Kasumi-1 (cell line): ENCODE measurements at regions not wholly inside any gene's neighbourhood (a gene's known extent, or its start where the extent isn't known, plus 50 kb on each side); places are given as distances from the start of the nearest gene placed in this dataset.
"Not testable (repeated sequence)": the region's sequence is repeated elsewhere in the genome, so short reads cannot be mapped to it uniquely, and the experiment has no call there.

Experiments used
- DNase-seq, 2 experiments: peaks; one replicate each; lab custom pipeline; 2025; lab: John Stamatoyannopoulos, UW

DNA sequence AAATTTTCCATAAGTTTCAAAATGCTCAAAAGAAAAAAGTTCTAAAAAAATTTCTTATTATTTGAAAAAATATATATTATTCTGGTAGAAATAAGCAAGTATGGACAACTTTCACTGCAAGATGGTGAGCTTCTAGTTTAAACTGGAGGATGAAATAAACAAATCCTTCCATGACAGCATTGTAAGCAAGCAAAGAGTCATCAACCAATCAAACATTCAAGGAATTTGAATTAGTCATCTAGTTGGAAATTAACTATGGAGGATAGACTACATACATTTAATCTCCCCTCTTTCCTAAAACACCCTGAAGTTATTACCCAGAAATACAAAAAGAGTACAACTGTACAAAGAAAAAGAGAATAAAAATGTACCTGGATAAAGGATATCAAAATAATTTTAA lies 51.0 kb upstream of the IRX5 start:
- DNase-seq = no peak

GRCh38 chr16:54878301-54878700 lies 52.4 kb upstream of the IRX5 start:
- no peak for DNase-seq

- no peak for DNase-seq
Measured at GRCh38 chr16:54875443-54875842, 55.2 kb upstream of the IRX5 start.

- not testable (repeated sequence) for DNase-seq
Measured at GRCh38 chr16:54873716-54874373, 56.8 kb upstream of the IRX5 start.

DNA sequence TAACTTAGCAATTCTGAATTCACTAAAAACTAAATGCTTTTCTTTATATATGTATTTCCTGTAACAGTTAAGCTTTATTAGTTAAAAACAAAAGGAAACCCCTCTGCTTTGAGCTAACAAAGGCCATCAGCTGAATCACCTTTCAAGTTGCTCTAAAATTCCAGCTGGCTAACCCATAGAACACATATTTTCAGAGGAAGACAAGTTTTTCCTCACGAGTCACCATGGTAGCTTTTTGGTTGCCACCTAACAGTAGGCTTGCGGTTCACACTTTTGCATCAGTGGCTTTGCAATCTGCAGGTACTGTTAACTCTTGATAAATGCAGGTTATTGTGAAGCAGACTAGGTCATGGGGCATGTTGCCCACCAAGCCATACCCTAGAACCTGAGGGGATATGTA lies 57.6 kb upstream of the IRX5 start:
- no peak for DNase-seq

DNA sequence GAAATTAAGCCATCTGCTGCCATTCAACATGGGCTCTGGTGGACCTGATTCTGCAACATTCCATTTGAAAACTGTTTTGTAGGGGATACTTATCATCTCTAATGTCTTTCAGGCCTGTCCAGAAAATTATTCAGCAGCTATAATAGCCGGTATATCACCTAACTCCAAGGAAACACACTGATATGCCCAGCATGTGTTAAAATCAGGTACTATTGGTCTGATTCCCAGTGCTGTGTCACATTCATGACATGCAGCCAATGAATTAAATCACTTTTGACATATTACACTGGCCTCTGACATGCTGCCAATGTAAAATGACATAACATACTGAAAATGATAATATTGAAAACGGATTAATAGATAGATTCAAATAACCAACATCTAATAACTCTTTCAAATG lies 60.5 kb upstream of the IRX5 start:
- DNase-seq = no peak

- no peak for DNase-seq
Measured at GRCh38 chr16:54867302-54867832, 63.3 kb upstream of the IRX5 start.

DNA sequence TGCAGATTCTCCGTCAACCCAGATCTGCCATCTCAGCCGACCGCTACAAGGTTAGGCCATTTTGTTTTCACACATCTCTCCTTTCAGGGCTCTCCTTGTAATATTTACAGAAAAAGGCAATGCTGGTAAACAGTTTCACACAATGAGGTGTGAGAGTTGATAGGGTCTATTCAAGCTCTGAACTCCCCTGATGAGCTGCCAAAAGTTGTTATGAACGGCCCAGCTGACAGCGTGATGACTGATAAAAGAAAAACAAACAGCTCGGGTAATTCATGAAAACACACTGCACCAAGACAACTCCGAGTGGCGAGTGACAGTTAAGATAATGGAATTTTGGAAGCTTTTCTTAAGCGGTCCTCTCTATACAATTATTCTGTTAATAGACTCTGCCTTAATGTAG lies 68.1 kb upstream of the IRX5 start:
- DNase-seq = no peak

- no peak for DNase-seq
Measured at GRCh38 chr16:54856871-54857270, 73.8 kb upstream of the IRX5 start.

DNA sequence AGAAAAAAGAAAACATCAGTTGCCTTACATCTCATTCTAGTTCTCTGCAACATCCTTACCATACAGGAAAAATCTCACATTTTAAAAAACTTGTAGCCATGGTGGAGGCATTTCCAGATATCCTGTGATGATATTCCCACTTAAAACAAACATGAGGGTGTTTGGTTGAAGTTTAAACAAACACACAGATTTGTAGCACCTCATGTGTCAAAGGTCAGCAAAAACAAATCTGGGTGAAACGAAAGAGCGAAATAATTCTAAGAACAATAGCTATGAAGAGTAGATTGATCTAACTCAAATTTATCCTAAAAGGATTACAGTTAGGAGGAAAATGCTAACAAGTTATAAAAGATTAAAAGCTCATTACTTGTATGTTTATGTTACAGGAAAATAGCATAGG lies 83.1 kb upstream of the IRX5 start:
- DNase-seq = no peak

DNA sequence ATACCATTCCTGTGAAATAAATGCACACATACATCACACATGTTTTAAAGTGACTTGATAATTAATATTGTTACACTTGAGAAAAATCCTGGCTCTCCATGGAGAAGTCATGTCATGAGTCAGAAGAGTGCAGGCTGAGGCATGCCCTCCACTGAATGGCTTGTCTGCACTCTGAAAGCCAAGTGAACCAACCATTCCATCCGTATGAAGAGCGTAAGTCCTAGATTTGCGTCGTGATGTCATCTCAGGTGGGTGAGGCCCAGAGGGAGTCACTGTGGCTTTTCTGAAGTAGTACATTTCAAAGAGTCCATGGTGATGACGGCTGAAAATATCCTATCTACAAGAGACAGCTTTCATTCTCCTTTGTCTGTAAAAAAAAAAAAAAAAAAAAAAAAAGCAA lies 83.5 kb upstream of the IRX5 start:
- no peak for DNase-seq

DNA sequence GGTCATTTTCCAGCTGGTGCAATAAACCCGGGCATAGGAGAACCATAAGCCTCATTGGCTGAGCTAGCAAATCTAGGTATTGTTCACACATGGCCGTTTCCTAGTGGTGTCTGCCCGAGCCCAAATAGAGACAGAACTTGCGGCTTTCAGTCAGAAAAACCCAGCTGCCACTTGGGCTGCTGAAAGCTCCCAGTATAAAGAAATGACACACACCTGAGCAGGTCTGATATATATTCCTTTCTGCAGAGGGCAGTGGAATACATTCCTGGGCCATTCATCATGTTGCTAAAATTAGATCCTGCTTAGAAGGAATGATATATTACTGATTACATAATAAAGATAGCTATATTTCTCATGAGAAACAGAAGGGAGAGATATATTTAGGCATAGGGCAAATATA lies 83.9 kb upstream of the IRX5 start:
- DNase-seq = no peak

DNA sequence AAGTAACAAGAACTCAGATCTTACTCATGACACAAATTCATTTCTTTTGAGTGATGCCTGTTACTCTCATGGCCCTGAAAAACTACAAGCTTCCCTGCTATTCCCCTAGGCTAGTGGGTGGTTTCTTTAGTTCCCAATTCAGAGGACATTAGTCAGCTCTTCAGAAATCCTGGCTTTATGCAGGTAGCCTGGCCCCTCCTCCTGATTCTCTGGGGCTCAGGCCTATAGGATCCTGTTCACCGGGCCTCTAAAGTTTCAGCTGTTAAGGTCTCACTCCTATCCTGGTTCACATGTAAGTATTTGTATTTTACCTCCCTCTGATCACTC lies 87.3 kb upstream of the IRX5 start:
- no peak for DNase-seq

DNA sequence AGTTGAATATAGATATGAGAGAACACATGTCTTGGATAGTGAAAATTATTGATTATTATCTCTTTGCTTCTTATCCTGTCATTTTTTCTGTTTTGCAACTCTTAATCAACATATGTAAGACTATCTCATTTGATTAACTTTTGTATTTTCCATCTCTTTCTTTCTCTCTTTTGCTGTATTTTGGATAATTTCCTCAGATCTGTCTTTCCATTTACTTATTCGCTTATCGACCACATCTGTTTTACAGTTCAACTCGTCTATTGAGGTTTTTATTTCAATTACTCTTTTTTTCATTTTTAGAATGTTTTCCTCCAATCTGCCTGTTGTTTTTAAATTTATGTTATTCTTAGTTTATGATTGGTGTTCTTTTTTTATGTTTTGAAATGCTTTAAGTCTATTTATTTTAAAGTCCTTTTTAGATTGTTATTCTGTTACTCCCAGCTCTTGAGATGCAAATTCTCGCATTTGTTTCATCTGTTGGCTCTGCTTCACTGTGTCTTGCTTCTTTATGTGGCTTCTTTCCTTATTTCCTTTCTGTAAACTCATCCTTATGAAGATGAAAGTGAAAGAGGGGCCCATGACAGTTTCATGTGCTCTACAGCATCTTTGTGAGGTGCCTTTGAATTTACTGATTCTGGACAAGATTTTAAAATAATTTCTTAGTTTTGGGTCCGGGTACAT lies 87.8 kb upstream of the IRX5 start:
- DNase-seq = no peak

- no peak for DNase-seq
Measured at GRCh38 chr16:54829691-54830090, 101.0 kb upstream of the IRX5 start.

GRCh38 chr16:54822892-54823291 lies 107.8 kb upstream of the IRX5 start:
- no peak for DNase-seq

DNA sequence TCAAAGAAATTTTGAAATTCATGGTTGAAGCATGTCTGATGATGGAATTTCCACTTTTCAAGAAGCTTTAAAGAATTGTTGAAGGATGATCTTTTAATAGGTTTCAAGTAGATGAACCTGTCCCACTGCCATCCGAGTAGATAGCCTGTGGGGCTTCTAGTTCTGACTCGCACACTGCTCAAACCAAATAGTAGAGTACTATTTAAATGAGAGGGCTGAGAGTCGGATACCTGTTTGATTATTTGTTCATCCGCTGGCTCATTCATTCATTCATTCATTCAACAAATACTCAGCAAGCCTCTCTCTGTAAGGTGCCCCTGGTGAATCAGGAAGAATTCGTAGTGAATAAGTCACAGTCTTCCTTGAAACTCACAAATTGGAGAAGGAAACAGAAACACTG lies 108.2 kb upstream of the IRX5 start:
- DNase-seq = no peak

DNA sequence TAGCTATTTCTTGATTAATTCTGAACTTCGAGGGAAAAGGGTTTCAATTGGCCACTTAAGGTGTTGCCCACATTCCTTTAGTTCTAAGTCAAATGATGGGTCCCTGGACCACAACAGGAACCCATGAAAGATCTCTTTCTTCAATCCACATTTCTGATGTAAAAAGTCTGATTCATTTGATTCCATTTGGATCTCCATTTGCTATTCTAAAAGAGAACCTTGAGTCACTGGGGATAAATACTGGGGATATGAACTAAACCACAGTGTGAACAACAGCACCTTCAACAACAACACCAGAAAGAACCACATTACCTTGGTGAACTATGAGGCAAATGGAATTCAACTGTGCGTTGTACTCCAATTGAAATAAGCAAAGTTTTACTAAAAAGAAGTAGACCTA lies 108.9 kb upstream of the IRX5 start:
- no peak for DNase-seq

- no peak for DNase-seq
Measured at GRCh38 chr16:54817940-54818574, 112.6 kb upstream of the IRX5 start.

GRCh38 chr16:54817432-54817831 lies 113.2 kb upstream of the IRX5 start:
- DNase-seq = peak in 1 of 2 experiments; percentile 1

- DNase-seq = peak; percentile 38 to 45
Measured at GRCh38 chr16:54816471-54816870, 114.2 kb upstream of the IRX5 start.

- no peak for DNase-seq
Measured at GRCh38 chr16:54815177-54815576, 115.5 kb upstream of the IRX5 start.

GRCh38 chr16:54813778-54814177 lies 116.9 kb upstream of the IRX5 start:
- DNase-seq = no peak
